HepG2 (cell line): ENCODE measurements at regions not wholly inside any gene's neighbourhood (a gene's known extent, or its start where the extent isn't known, plus 50 kb on each side); places are given as distances from the start of the nearest gene placed in this dataset.

Experiments used
- ATAC-seq: fragments of 200-7000 bp; cut with Tn5 transposase; 3 replicates; pipeline ENCODE4 v1.9.1; 2020; ENCODE audit warnings: mild to moderate bottlenecking, moderate library complexity
- BruUV-seq: library from RNA; stranded (reverse); fragments of 400-500 nt; replicated peaks from 2 replicates; lab custom pipeline; 2021; lab: Mats Ljungman, UMichigan
- CTCF ChIA-PET: fragments of 300-600 bp; formaldehyde crosslinking; extraction: SDS; loops from one replicate; lab custom pipeline; 2021; ENCODE audit warnings: low total read pairs, inconsistent platforms, low intra/inter-chr PET ratio; lab: Yijun Ruan, JAX
- POLR2A ChIA-PET: fragments of 350-600 bp; sonication (Branson Sonifier 250); formaldehyde crosslinking; loops from one replicate; lab custom pipeline; 2020; ENCODE audit warnings: antibody characterized with exemption, inconsistent platforms; lab: Yijun Ruan, JAX
- DNase-seq: peaks from one replicate; pipeline ENCODE4 v3.0.0-alpha.2; 2015; ENCODE audit warnings: low spot score
- FAIRE-seq: peaks from 3 replicates; lab custom pipeline; 2011; peaks lifted over from hg19 to GRCh38; lab: Jason Lieb, UNC
- H2AFZ ChIP-seq: one replicate; pipeline ENCODE4 v1.6.1; 2011; ENCODE audit warnings: low read length, inconsistent platforms
- H3K27ac ChIP-seq: fragments of 300-600 bp; 3 replicates; pipeline ENCODE4 v1.8.0; 2011; ENCODE audit warnings: mixed run types, mild to moderate bottlenecking, mixed read lengths, low read length, inconsistent platforms; ENCODE audit not compliant: insufficient read depth; ENCODE audit errors: extremely low read length
- H3K27me3 ChIP-seq, 2 experiments: fragments of 200-600 bp in 1 of 2; 2 replicates in 1 of 2; 3 replicates in 1 of 2; pipeline versions ENCODE4 v1.6.0 to v1.8.0; 2011; ENCODE audit warnings: low read length in 2 of 2, mild to moderate bottlenecking in 2 of 2, moderate library complexity in 2 of 2, inconsistent platforms in 1 of 2; ENCODE audit not compliant: insufficient read depth in 2 of 2, control insufficient read depth in 1 of 2
- H3K36me3 ChIP-seq, 2 experiments: fragments of 200-600 bp in 1 of 2; replicated peaks in 1 of 2; 2 replicates in 1 of 2; 3 replicates in 1 of 2; pipeline versions ENCODE4 v1.5.1 to v1.8.0; 2011; ENCODE audit warnings: low read length in 2 of 2, inconsistent platforms in 1 of 2; ENCODE audit not compliant: insufficient read depth in 2 of 2, control insufficient read depth in 1 of 2
- H3K4me1 ChIP-seq: 2 replicates; pipeline ENCODE4 v1.5.1; 2012; ENCODE audit warnings: low read length, inconsistent platforms; ENCODE audit not compliant: insufficient read depth
- H3K4me2 ChIP-seq: 2 replicates; pipeline ENCODE4 v1.6.0; 2011; ENCODE audit warnings: low read depth, low read length, inconsistent platforms
- H3K4me3 ChIP-seq, 3 experiments: fragments of 200-600 bp in 1 of 3; sonication (generic), shearing (Covaris generic) in 1 of 3; replicated peaks in 1 of 3; 2 replicates each; pipeline ENCODE4 v1.5.1; 2011 to 2016; ENCODE audit warnings: low read length in 3 of 3, inconsistent platforms in 2 of 3, low read depth in 2 of 3, mild to moderate bottlenecking in 2 of 3, control low read depth in 1 of 3, mixed read lengths in 1 of 3; ENCODE audit not compliant: insufficient read depth in 1 of 3
- H3K79me2 ChIP-seq: one replicate; pipeline ENCODE4 v1.6.1; 2011; ENCODE audit warnings: low read length, inconsistent platforms; ENCODE audit not compliant: insufficient read depth
- H3K9ac ChIP-seq: 2 replicates; pipeline ENCODE4 v1.6.0; 2011; ENCODE audit warnings: mild to moderate bottlenecking, low read depth, low read length, inconsistent platforms; ENCODE audit not compliant: insufficient read depth
- H3K9me3 ChIP-seq: 2 replicates; pipeline ENCODE4 v1.5.1; 2012; ENCODE audit warnings: mild to moderate bottlenecking, low read length
- H4K20me1 ChIP-seq: 2 replicates; pipeline ENCODE4 v1.6.0; 2011; ENCODE audit warnings: inconsistent platforms, mild to moderate bottlenecking, low read length, moderate library complexity; ENCODE audit not compliant: insufficient read depth
- CBX2 ChIP-seq, 2 experiments: fragments of 200-600 bp in 1 of 2; sonication (generic); formaldehyde crosslinking in 1 of 2; IDR thresholded peaks; 2 replicates each; pipeline versions ENCODE4 v1.7.0 to v1.8.1; 2018 to 2022; ENCODE audit warnings: low read depth in 2 of 2, low read length in 1 of 2, mild to moderate bottlenecking in 1 of 2, missing genetic modification reagents in 1 of 2
- CREM ChIP-seq, 2 experiments: sonication (generic) in 1 of 2; formaldehyde crosslinking in 1 of 2; IDR thresholded peaks; 2 replicates each; pipeline versions ENCODE4 v1.4.0 to v1.6.1; 2016 to 2020; ENCODE audit warnings: antibody characterized with exemption in 1 of 2, mild to moderate bottlenecking in 1 of 2, missing genetic modification reagents in 1 of 2
- DR1 ChIP-seq: sonication (generic); formaldehyde crosslinking; IDR thresholded peaks from 2 replicates; pipeline ENCODE4 v1.8.0; 2021; ENCODE audit warnings: mild to moderate bottlenecking, missing genetic modification reagents, inconsistent platforms
- FLYWCH1 ChIP-seq: sonication (generic); formaldehyde crosslinking; IDR thresholded peaks from 2 replicates; pipeline ENCODE4 v1.8.1; 2023; ENCODE audit warnings: mild to moderate bottlenecking, missing genetic modification reagents
- HOXA7 ChIP-seq: sonication (generic); formaldehyde crosslinking; IDR thresholded peaks from 2 replicates; pipeline ENCODE4 v1.8.1; 2022; ENCODE audit warnings: mild to moderate bottlenecking, missing genetic modification reagents, moderate library complexity
- KDM5B ChIP-seq: sonication (generic); formaldehyde crosslinking; IDR thresholded peaks from 2 replicates; pipeline ENCODE4 v1.4.0; 2020; ENCODE audit warnings: missing genetic modification reagents, mild to moderate bottlenecking, borderline replicate concordance
- KLF13 ChIP-seq: sonication (generic); formaldehyde crosslinking; IDR thresholded peaks from 2 replicates; pipeline ENCODE4 v1.4.0; 2020; ENCODE audit warnings: mild to moderate bottlenecking, missing genetic modification reagents
- PRMT3 ChIP-seq: sonication (generic); formaldehyde crosslinking; IDR thresholded peaks from 2 replicates; pipeline ENCODE4 v1.8.1; 2022; ENCODE audit warnings: low read depth, mild to moderate bottlenecking, moderate library complexity, missing genetic modification reagents, borderline replicate concordance
- RELA ChIP-seq: sonication (generic); formaldehyde crosslinking; IDR thresholded peaks from 2 replicates; pipeline ENCODE4 v1.4.0; 2020; ENCODE audit warnings: missing genetic modification reagents
- ZC3H4 ChIP-seq: sonication (generic); formaldehyde crosslinking; IDR thresholded peaks from 2 replicates; pipeline ENCODE4 v1.4.0; 2020; ENCODE audit warnings: missing genetic modification reagents, borderline replicate concordance
- ZFAT ChIP-seq: sonication (generic); formaldehyde crosslinking; conservative IDR thresholded peaks from 2 replicates; pipeline ENCODE4 v1.8.1; 2023; ENCODE audit warnings: missing genetic modification reagents, inconsistent platforms
- ZNF251 ChIP-seq: sonication (generic); formaldehyde crosslinking; IDR thresholded peaks from 2 replicates; pipeline ENCODE4 v1.9.0; 2021; ENCODE audit warnings: mild to moderate bottlenecking, missing genetic modification reagents
- ZNF619 ChIP-seq: sonication (generic); formaldehyde crosslinking; IDR thresholded peaks from 2 replicates; pipeline ENCODE4 v1.4.0; 2020; ENCODE audit warnings: mild to moderate bottlenecking, missing genetic modification reagents
- ZNF777 ChIP-seq: sonication (generic); formaldehyde crosslinking; IDR thresholded peaks from 2 replicates; pipeline ENCODE4 v1.4.0; 2020; ENCODE audit warnings: missing genetic modification reagents
- WGBS: methylation state at CpG from one replicate; pipeline ENCODE4 v1.1.6; 2017; ENCODE audit warnings: low lambda C conversion rate; 5-methylcytosine and 5-hydroxymethylcytosine counted together
- in situ Hi-C: cut with HindIII; loops from 2 replicates; pipeline ENCODE4 v1.10.0; 2017; ENCODE audit warnings: low pct_unique_long_range_greater_than_20kb; ENCODE audit not compliant: extremely low pct_ligation_motif_present
- intact Hi-C: fragments of 100-400 bp; cut with micrococcal nuclease; formaldehyde crosslinking; loops from one replicate; pipeline ENCODE4 v1.10.0; 2022; ENCODE audit not compliant: unreplicated experiment
- TF ChIP-seq, protein P1 (sequence below): sonication (generic); formaldehyde crosslinking; IDR thresholded peaks from 2 replicates; pipeline ENCODE4 v1.8.1; 2023; ENCODE audit warnings: mild to moderate bottlenecking, missing genetic modification reagents, borderline replicate concordance
- TF ChIP-seq, protein P2 (sequence below): sonication (generic); formaldehyde crosslinking; conservative IDR thresholded peaks from 2 replicates; pipeline ENCODE4 v1.4.0; 2020; ENCODE audit warnings: missing genetic modification reagents

DNA sequence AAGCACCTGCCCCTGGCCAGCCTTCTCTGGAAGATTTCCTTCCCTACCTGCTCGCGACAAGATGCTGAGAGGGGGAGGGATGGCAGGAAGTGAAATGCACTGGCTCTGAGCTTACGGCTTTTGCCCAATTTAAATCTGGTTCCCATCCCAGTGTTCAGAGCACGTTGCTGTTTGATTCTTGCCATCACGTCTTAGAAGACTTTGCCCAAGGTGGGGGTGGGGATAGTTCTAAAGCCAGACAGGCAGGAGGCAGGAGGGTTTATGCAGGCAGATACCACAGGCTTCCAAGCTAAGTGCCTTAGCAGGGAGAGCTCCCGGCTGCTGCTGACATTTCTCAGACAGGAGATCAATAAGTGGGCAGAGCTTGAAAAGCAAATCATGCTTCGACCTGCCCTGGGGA, 393.9 kb downstream of the MID1IP1 start:
- POLR2A ChIA-PET: no interaction called here
- FAIRE-seq: no peak
- Histone ChIP-seq H3K79me2 (no peaks in the 10 kb centered on the region), H3K27ac (no peak overlapping the region), H3K9ac (no peak overlapping the region), H3K9me3 (no peaks in the 10 kb centered on the region), H2AFZ (no peak overlapping the region), H3K4me2 (no peak overlapping the region), H3K4me1 (no peaks in the 10 kb centered on the region), H3K4me3 (no peak overlapping the region), H3K36me3 (no peaks in the 10 kb centered on the region), H4K20me1 (no peaks in the 10 kb centered on the region), H3K27me3 (no peaks in the 10 kb centered on the region)
- CTCF ChIA-PET: no interaction called here
- TF ChIP-seq, protein P1, sequence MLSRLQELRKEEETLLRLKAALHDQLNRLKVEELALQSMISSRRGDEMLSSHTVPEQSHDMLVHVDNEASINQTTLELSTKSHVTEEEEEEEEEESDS: no peak
- TF ChIP-seq CBX2 (IDR thresholded peaks at IDR 0.05; ENCODE audit: low read depth, low read length) (no peak), CBX2 (CRISPR knock-in tag; IDR thresholded peaks at IDR 0.05; ENCODE audit: low read depth) (no peak), HOXA7 (CRISPR knock-in tag) (no peak), CREM (IDR thresholded peaks at IDR 0.05) (no peak), CREM (CRISPR knock-in tag; IDR thresholded peaks at IDR 0.05) (no peak)
- in situ Hi-C loops: no loop called here
- 0% methylated on average over 2 of the region's 7 CpGs for WGBS
- intact Hi-C loops: no loop called here
- ATAC-seq: no peak
- no peak for DNase-seq
- no TSS peak for BruUV-seq

DNA sequence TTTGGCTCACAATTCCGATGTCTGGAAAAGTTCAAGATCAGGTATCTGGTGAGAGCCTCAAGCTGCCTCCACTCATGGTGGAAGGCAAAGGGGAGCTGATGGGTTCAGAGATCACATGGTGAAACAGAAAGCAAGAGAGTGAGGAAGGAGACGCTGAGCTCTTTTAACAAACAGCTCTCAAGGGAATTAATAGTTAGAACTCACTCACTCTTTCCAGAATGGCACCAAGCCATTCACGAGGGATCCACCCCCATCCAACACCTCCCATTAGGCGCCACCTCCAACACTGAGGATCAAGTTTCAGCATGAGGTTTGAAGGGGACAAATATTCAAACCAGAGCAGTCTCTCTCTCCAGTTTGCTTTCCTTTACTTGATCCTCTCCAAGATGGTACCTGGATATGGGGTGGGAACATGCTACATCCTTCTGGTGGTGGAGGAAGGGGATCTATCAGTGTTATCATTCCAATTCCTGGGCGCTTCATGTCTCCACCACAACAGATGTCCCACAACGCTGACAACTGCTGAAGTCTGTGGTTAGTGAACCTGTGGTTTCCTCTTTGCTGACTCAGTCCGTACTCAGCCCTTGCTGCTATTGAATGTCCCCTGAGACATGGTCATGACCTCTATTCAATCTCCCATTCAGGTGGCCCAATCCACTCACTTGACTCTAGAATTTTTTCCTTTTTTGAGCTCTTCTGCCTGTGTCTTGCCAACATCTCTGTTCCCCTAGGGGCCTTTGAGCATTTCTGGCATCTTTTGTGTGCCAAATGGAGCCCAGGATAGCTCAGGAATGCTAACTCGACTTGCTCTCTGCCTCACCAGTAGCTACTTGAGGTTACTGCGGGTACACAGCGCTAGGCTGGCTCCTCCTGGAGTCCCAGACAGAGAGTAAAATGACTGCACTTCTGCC, 395.2 kb downstream of the MID1IP1 start:
- in situ Hi-C loops: no loop called here
- no peak for ATAC-seq
- Histone ChIP-seq H4K20me1 (no peaks in the 10 kb centered on the region), H3K4me2 (no peak overlapping the region), H3K79me2 (no peaks in the 10 kb centered on the region), H3K9ac (no peak overlapping the region), H3K27ac (no peak overlapping the region), H2AFZ (no peak overlapping the region), H3K36me3 (no peaks in the 10 kb centered on the region), H3K9me3 (no peaks in the 10 kb centered on the region), H3K4me3 (no peak overlapping the region), H3K27me3 (no peaks in the 10 kb centered on the region), H3K4me1 (no peaks in the 10 kb centered on the region)
- ChIA-PET CTCF (no interaction called here), POLR2A (no interaction called here)
- FAIRE-seq: no peak
- no TSS peak for BruUV-seq
- WGBS: 8% methylated on average over 5 of the region's 10 CpGs
- DNase-seq: no peak
- intact Hi-C loops: no loop called here
- TF ChIP-seq KLF13 (CRISPR knock-in tag) (no peak), ZNF251 (CRISPR knock-in tag) (no peak), ZNF619 (CRISPR knock-in tag) (no peak), DR1 (no peak), KDM5B (no peak), ZC3H4 (CRISPR knock-in tag) (no peak), PRMT3 (CRISPR knock-in tag) (no peak), FLYWCH1 (no peak), ZFAT (CRISPR knock-in tag) (no peak), ZNF777 (CRISPR knock-in tag) (no peak), RELA (CRISPR knock-in tag) (no peak)
- TF ChIP-seq, protein P2, sequence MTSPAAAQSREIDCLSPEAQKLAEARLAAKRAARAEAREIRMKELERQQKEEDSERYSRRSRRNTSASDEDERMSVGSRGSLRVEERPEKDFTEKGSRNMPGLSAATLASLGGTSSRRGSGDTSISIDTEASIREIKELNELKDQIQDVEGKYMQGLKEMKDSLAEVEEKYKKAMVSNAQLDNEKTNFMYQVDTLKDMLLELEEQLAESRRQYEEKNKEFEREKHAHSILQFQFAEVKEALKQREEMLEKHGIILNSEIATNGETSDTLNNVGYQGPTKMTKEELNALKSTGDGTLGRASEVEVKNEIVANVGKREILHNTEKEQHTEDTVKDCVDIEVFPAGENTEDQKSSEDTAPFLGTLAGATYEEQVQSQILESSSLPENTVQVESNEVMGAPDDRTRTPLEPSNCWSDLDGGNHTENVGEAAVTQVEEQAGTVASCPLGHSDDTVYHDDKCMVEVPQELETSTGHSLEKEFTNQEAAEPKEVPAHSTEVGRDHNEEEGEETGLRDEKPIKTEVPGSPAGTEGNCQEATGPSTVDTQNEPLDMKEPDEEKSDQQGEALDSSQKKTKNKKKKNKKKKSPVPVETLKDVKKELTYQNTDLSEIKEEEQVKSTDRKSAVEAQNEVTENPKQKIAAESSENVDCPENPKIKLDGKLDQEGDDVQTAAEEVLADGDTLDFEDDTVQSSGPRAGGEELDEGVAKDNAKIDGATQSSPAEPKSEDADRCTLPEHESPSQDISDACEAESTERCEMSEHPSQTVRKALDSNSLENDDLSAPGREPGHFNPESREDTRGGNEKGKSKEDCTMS (CRISPR knock-in tag): no peak
